Epithelial cell of esophagus (primary cell): ENCODE measurements at regions not wholly inside any gene's neighbourhood (a gene's known extent, or its start where the extent isn't known, plus 50 kb on each side); places are given as distances from the start of the nearest gene placed in this dataset.

Source experiments
- DNase-seq: peaks from one replicate; pipeline ENCODE4 v3.0.0; 2010; ENCODE audit warnings: low read depth
- H3K4me3 ChIP-seq: 2 replicates; pipeline ENCODE4 v1.5.1; 2011; ENCODE audit warnings: mild to moderate bottlenecking, low read length, control low read depth
- TF ChIP-seq, protein P1 (sequence below): IDR thresholded peaks from 2 replicates; pipeline ENCODE4 v1.5.1; 2011; ENCODE audit warnings: low read depth, mild to moderate bottlenecking, low read length, control low read depth, inconsistent platforms; ENCODE audit not compliant: insufficient read depth; ENCODE audit errors: missing control alignments

DNA sequence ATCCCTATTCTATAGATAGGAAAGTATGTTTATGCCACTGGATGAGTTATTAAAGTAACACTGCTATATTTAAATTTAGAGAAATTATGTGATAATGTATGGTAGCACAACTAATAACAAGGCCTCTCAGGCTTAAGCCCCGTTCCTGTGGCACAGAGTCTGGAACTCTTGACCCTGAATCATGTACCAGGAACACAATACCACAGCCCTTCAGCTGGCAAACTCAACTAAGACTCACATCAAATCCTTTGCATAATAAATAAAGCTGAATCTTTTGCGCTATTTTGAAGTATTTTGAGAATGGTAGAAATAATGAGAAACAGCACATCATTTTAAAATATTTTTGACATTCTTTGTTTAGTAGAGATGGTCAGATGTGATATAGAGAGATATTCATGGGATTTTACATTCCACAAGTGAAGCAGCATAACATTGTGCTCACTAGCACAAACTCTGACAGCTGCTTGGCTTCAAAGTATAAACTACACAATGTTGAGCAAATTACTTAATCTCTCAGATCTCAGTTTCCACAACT is 478.4 kb upstream of the FAM241A start:
- no peak overlapping the region for H3K4me3 ChIP-seq
- no peak for DNase-seq
- TF ChIP-seq, protein P1, sequence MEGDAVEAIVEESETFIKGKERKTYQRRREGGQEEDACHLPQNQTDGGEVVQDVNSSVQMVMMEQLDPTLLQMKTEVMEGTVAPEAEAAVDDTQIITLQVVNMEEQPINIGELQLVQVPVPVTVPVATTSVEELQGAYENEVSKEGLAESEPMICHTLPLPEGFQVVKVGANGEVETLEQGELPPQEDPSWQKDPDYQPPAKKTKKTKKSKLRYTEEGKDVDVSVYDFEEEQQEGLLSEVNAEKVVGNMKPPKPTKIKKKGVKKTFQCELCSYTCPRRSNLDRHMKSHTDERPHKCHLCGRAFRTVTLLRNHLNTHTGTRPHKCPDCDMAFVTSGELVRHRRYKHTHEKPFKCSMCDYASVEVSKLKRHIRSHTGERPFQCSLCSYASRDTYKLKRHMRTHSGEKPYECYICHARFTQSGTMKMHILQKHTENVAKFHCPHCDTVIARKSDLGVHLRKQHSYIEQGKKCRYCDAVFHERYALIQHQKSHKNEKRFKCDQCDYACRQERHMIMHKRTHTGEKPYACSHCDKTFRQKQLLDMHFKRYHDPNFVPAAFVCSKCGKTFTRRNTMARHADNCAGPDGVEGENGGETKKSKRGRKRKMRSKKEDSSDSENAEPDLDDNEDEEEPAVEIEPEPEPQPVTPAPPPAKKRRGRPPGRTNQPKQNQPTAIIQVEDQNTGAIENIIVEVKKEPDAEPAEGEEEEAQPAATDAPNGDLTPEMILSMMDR, result no peak

DNA sequence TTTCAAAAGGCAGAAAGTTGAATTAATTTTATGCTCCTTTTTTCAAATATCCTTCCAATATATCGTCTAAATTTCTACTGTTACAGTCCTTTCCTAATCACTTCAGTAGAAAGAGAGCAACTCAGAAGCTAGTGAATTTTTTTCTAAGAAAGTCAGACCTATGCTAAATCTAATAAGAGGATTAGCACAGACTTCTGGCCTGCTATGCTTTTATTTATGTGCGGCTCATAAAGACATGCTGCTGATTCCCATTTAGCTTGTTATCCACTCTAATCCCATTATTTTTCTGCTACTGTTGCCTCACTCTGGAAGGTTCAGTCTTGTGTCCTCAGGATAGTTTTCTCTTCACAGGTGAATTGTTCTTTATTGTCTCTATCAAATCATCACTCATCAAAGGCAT is 473.5 kb upstream of the FAM241A start:
- TF ChIP-seq, protein P1, result no peak
- no peak for DNase-seq
- no peak overlapping the region for H3K4me3 ChIP-seq

DNA sequence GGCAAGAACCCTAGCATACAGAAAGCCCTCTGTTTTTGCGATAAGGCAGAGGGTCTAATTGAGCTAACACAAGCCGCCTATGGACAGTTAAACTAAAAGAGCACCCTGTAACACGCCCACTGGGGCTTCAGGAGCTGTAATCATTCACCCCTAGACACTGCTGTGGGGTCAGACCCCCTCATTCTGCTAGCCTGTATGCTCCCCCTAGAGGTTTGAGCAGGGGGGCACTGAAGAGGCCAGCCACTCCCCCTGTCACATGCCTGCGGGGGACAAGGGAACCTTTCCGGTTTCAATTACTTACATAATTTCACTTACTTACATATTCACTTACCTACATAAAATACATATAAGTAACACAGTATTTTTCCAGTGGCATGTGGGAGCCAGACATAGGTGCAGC is 469.5 kb upstream of the FAM241A start:
- TF ChIP-seq, protein P1, result no peak
- no peak overlapping the region for H3K4me3 ChIP-seq
- no peak for DNase-seq

DNA sequence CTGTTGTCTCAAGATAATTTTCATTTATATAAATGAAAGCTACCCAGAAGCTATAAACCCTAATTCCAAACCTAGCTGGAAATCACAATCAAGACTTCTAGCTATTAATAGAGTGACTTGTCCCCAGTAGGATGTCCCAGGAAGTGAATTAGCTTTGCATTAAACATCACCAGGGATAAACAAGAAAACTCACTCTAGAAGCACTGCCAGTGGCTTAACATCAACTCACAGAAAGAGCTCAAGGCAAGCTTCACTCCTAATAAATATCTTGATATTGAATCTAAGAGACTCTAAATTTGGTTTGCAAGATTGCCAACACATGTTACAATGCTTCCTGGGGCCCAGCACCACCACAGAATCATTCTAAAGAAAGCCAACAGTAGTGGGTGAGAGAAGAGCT is 468.7 kb upstream of the FAM241A start:
- no peak for DNase-seq
- no peak overlapping the region for H3K4me3 ChIP-seq
- TF ChIP-seq, protein P1, result no peak

DNA sequence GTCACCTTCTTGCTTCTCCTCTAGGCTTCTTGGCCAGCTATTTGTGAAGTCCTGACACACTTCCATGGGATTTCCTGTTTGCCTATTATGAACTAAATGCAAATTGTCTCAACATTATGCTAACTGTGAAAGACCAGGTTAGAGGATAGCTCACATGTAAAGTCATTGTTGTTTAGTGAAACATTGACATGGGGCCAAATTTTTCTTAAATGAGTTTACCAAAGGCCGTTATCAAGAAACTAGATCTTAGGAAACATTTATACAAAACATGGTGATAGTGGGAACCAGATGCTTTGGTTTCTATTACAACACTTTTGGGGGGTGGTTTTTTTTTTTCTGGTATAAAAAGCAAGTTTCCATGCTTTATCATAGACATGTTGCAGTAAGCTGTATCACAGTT is 466.8 kb upstream of the FAM241A start:
- DNase-seq, result peak; percentile 65
- no peak overlapping the region for H3K4me3 ChIP-seq
- TF ChIP-seq, protein P1, result no peak

DNA sequence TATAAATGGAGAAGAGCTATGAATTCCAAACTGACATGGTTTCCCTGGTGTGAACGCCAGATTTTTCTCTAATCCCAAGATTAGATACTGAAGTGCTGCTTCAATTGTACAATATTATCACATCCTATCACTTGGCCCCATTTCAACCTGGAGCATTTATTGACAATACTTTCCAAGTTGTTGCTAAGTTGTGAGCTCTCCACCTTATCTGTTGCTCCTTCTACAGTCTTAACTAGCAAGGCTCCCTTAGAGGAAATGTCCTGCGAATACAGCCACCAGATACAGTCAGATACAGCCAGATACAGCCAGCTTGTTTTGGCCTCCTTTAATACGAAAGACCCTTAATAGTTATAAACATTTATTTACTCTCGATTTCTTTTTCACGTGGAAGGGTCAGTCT is 466.3 kb upstream of the FAM241A start:
- TF ChIP-seq, protein P1, result no peak
- no peak overlapping the region for H3K4me3 ChIP-seq
- no peak for DNase-seq

DNA sequence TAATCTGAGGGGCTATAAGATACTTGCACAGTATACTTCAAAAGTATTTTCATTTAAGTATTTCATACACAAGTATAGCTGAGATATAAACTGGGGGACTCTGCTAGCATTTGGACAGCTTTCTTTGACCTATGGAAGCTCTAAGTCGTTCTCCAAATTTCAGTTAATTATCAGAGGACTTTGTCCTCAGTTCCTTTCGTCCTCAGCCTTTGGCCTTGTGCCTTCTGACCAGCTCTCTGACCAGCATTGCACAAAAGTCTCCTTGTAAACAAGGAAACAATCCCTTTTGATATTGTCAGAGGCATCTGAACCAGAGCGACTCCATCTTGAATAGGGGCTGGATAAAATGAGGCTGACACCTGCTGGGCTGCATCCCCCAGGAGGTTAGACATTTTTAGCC is 464.0 kb upstream of the FAM241A start:
- no peak overlapping the region for H3K4me3 ChIP-seq
- TF ChIP-seq, protein P1, result no peak
- DNase-seq, result no peak
